Gastroesophageal sphincter (tissue), 3 donors: ENCODE measurements at regions not wholly inside any gene's neighbourhood (a gene's known extent, or its start where the extent isn't known, plus 50 kb on each side); places are given as distances from the start of the nearest gene placed in this dataset.

ENCODE experiments used
- CTCF ChIP-seq, 4 experiments: fragments of 200-600 bp in 2 of 4; fragments of 450-650 bp in 2 of 4; sonication (generic) in 1 of 4; IDR thresholded peaks; one replicate each; pipeline ENCODE4 v1.5.1; 2017 to 2019; ENCODE audit warnings: antibody characterized with exemption in 4 of 4, mild to moderate bottlenecking in 2 of 4, moderate library complexity in 2 of 4
- EP300 ChIP-seq: sonication (generic); formaldehyde crosslinking; IDR thresholded peaks from one replicate; pipeline ENCODE4 v1.6.1; 2017; ENCODE audit warnings: antibody characterized with exemption, mild to moderate bottlenecking
- POLR2A ChIP-seq, 2 donors: fragments of 450-650 bp; IDR thresholded peaks; one replicate each; pipeline ENCODE4 v1.6.1; 2017; ENCODE audit warnings: antibody characterized with exemption in 2 of 2, mild to moderate bottlenecking in 2 of 2, moderate library complexity in 1 of 2
- POLR2AphosphoS5 ChIP-seq: sonication (generic); formaldehyde crosslinking; IDR thresholded peaks from one replicate; pipeline ENCODE4 v1.6.1; 2017; ENCODE audit warnings: antibody characterized with exemption

DNA sequence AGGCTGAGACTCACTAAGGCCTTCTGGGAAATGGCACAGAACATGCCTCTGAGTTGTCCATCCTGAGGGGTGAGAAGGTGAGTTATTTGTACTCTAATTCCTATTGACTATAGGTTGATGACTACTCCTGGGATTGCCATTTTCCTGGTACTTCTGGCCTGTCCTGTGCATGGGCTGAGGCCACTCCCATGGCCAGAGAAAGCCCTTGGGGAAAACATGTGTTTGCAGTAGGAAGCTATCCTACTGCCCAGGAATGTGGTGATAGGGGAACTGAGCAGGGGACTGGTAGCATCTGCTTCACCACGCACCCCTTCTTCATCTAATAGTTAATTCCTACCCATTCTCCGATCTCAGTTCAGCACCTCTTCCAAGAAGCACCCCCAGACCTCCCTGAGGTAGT is 62.6 kb upstream of the MEX3C start:
- TF ChIP-seq CTCF (IDR thresholded peaks at IDR 0.05) (no peak), POLR2AphosphoS5 (no peak), POLR2A (IDR thresholded peaks at IDR 0.05) (no peak), EP300 (no peak)
